HCT116 (cell line): ENCODE measurements at regions not wholly inside any gene's neighbourhood (a gene's known extent, or its start where the extent isn't known, plus 50 kb on each side); places are given as distances from the start of the nearest gene placed in this dataset.

Experiments
- ATAC-seq: fragments of 200-7000 bp; cut with Tn5 transposase; 2 replicates; pipeline ENCODE4 v1.9.1; 2020; ENCODE audit warnings: mild to moderate bottlenecking, moderate library complexity
- BruUV-seq: library from RNA; stranded (reverse); fragments of 400-500 nt; replicated peaks from 2 replicates; lab custom pipeline; 2021; lab: Mats Ljungman, UMichigan
- CTCF ChIA-PET: fragments of 300-600 bp; sonication (Branson Sonifier 250); formaldehyde crosslinking; loops from one replicate; lab custom pipeline; 2021; ENCODE audit warnings: antibody characterized with exemption; lab: Charles Lee
- POLR2A ChIA-PET: fragments of 300-600, 350-600 bp; sonication (Branson Sonifier 250); formaldehyde crosslinking; loops from one replicate; lab custom pipeline; 2021; ENCODE audit warnings: antibody characterized with exemption; lab: Charles Lee
- RAD21 ChIA-PET, 2 experiments: fragments of 300-600 bp; sonication (Branson Sonifier 250); formaldehyde crosslinking; loops; one replicate each; lab custom pipeline; 2023; ENCODE audit warnings: low total read pairs in 2 of 2; ENCODE audit not compliant: uncharacterized antibody in 2 of 2, unreplicated experiment in 2 of 2, low non-redundant PET in 1 of 2; lab: Charles Lee
- DNase-seq: peaks from one replicate; pipeline ENCODE4 v3.0.0-alpha.2; 2010; ENCODE audit warnings: low read depth, low spot score
- H2AFZ ChIP-seq: fragments of 200-600 bp; shearing (Covaris generic), sonication (generic); 2 replicates; pipeline ENCODE4 v1.6.1; 2017; ENCODE audit warnings: low read depth, mixed run types, mixed read lengths, antibody characterized with exemption, low read length; ENCODE audit not compliant: poor library complexity, severe bottlenecking
- H3K27ac ChIP-seq: 2 replicates; pipeline ENCODE4 v1.5.1; 2012; ENCODE audit warnings: low read depth, low read length
- H3K27me3 ChIP-seq: fragments of 200-600 bp; sonication (generic); 2 replicates; pipeline ENCODE4 v1.6.1; 2016; ENCODE audit warnings: mixed run types, low read length, mixed read lengths; ENCODE audit not compliant: insufficient read depth
- H3K36me3 ChIP-seq, 2 experiments: fragments of 200-500 bp in 1 of 2; fragments of 200-600 bp in 1 of 2; sonication (Bioruptor generic) in 1 of 2; sonication (generic) in 1 of 2; 2 replicates each; pipeline versions ENCODE4 v1.5.1 to v1.6.1; 2014 to 2016; ENCODE audit warnings: low read length in 2 of 2, inconsistent platforms in 1 of 2, mixed read lengths in 1 of 2, mixed run types in 1 of 2; ENCODE audit not compliant: insufficient read depth in 2 of 2, control insufficient read depth in 1 of 2
- H3K4me1 ChIP-seq, 2 experiments: fragments of 200-600 bp in 1 of 2; sonication (generic) in 1 of 2; 2 replicates each; pipeline versions ENCODE4 v1.5.1 to v1.6.1; 2012 to 2017; ENCODE audit warnings: low read length in 2 of 2, inconsistent platforms in 1 of 2, mild to moderate bottlenecking in 1 of 2, mixed read lengths in 1 of 2, mixed run types in 1 of 2, moderate library complexity in 1 of 2; ENCODE audit not compliant: insufficient read depth in 2 of 2, control insufficient read depth in 1 of 2
- H3K4me2 ChIP-seq: fragments of 200-600 bp; sonication (generic); 2 replicates; pipeline ENCODE4 v1.6.1; 2017; ENCODE audit warnings: mixed run types, low read length, mixed read lengths
- H3K4me3 ChIP-seq, 2 experiments: fragments of 200-600 bp in 1 of 2; sonication (generic) in 1 of 2; replicated peaks in 1 of 2; 2 replicates each; pipeline ENCODE4 v1.5.1; 2011 to 2016; ENCODE audit warnings: low read length in 2 of 2, control low read depth in 1 of 2, low read depth in 1 of 2, mild to moderate bottlenecking in 1 of 2, mixed read lengths in 1 of 2, mixed run types in 1 of 2
- H3K79me2 ChIP-seq: fragments of 200-600 bp; sonication (generic); 2 replicates; pipeline ENCODE4 v1.6.1; 2017; ENCODE audit warnings: mild to moderate bottlenecking, mixed run types, low read length, moderate library complexity, mixed read lengths; ENCODE audit not compliant: insufficient read depth
- H3K9ac ChIP-seq: fragments of 200-600 bp; sonication (generic); 2 replicates; pipeline ENCODE4 v1.6.1; 2016; ENCODE audit warnings: low read length, mixed read lengths
- H3K9me2 ChIP-seq: fragments of 200-600 bp; sonication (generic), shearing (Covaris generic); 2 replicates; pipeline ENCODE4 v1.6.1; 2017; ENCODE audit warnings: mixed run types, mild to moderate bottlenecking, moderate library complexity; ENCODE audit not compliant: insufficient read depth
- H3K9me3 ChIP-seq, 2 experiments: fragments of 200-500 bp in 1 of 2; fragments of 200-600 bp in 1 of 2; sonication (Bioruptor generic) in 1 of 2; sonication (generic) in 1 of 2; 2 replicates each; pipeline ENCODE4 v1.6.1; 2014 to 2017; ENCODE audit warnings: low read length in 2 of 2, mixed read lengths in 2 of 2, inconsistent platforms in 1 of 2, low read depth in 1 of 2, mild to moderate bottlenecking in 1 of 2, mixed run types in 1 of 2, moderate library complexity in 1 of 2; ENCODE audit not compliant: control insufficient read depth in 1 of 2, insufficient read depth in 1 of 2
- H4K20me1 ChIP-seq: fragments of 200-600 bp; sonication (generic), shearing (Covaris generic); 2 replicates; pipeline ENCODE4 v1.6.1; 2017; ENCODE audit warnings: mixed run types, mild to moderate bottlenecking, moderate library complexity; ENCODE audit not compliant: insufficient read depth
- CBX3 ChIP-seq: IDR thresholded peaks from 2 replicates; pipeline ENCODE4 v1.6.1; 2012; ENCODE audit warnings: low read depth
- CEBPB ChIP-seq: IDR thresholded peaks from 2 replicates; pipeline ENCODE4 v1.6.1; 2012; ENCODE audit warnings: low read depth
- CTCF ChIP-seq, 3 experiments: fragments of 200-600 bp in 1 of 3; sonication (generic) in 1 of 3; IDR thresholded peaks in 2 of 3; conservative IDR thresholded peaks in 1 of 3; 2 replicates each; pipeline ENCODE4 v1.5.1; 2012 to 2017; ENCODE audit warnings: low read depth in 2 of 3, low read length in 2 of 3, antibody characterized with exemption in 1 of 3, borderline replicate concordance in 1 of 3, control low read depth in 1 of 3, mild to moderate bottlenecking in 1 of 3, mixed read lengths in 1 of 3, mixed run types in 1 of 3, moderate library complexity in 1 of 3; ENCODE audit not compliant: insufficient read depth in 1 of 3
- ELF1 ChIP-seq: IDR thresholded peaks from 2 replicates; pipeline ENCODE4 v1.6.1; 2012; ENCODE audit warnings: low read depth, borderline replicate concordance
- EZH2 ChIP-seq: fragments of 200-600 bp; sonication (generic); IDR thresholded peaks from 2 replicates; pipeline ENCODE4 v1.6.1; 2017; ENCODE audit warnings: antibody characterized with exemption, mixed run types
- EZH2phosphoT487 ChIP-seq: fragments of 200-600 bp; IDR thresholded peaks from 2 replicates; pipeline ENCODE4 v1.6.1; 2018; ENCODE audit warnings: antibody characterized with exemption, borderline replicate concordance
- FOSL1 ChIP-seq: IDR thresholded peaks from 2 replicates; pipeline ENCODE4 v1.6.1; 2012; ENCODE audit warnings: low read depth
- JUND ChIP-seq: IDR thresholded peaks from 2 replicates; pipeline ENCODE4 v1.6.1; 2012
- MAX ChIP-seq: IDR thresholded peaks from 2 replicates; pipeline ENCODE4 v1.6.1; 2012
- POLR2A ChIP-seq: IDR thresholded peaks from 2 replicates; pipeline ENCODE4 v1.7.0; 2011; ENCODE audit warnings: borderline replicate concordance; ENCODE audit not compliant: insufficient read depth, insufficient read length; ENCODE audit errors: extremely low read depth
- POLR2AphosphoS5 ChIP-seq: IDR thresholded peaks from 2 replicates; pipeline ENCODE4 v1.6.1; 2011; ENCODE audit warnings: mild to moderate bottlenecking, low read depth, low read length, moderate library complexity
- REST ChIP-seq: IDR thresholded peaks from 2 replicates; pipeline ENCODE4 v1.6.1; 2012; ENCODE audit warnings: low read depth
- SIN3A ChIP-seq: IDR thresholded peaks from 2 replicates; pipeline ENCODE4 v1.6.1; 2012; ENCODE audit warnings: low read depth
- TCF7L2 ChIP-seq: IDR thresholded peaks from 2 replicates; pipeline ENCODE4 v1.7.0; 2011; ENCODE audit warnings: borderline replicate concordance, inconsistent platforms; ENCODE audit not compliant: insufficient read depth, insufficient read length; ENCODE audit errors: extremely low read depth
- ZNF274 ChIP-seq: fragments of 200-500 bp; sonication (Bioruptor generic); IDR thresholded peaks from 2 replicates; pipeline ENCODE4 v1.6.1; 2014; ENCODE audit warnings: mild to moderate bottlenecking, low read depth, low read length, inconsistent platforms
- intact Hi-C: fragments of 100-400 bp; cut with micrococcal nuclease; formaldehyde crosslinking; loops from 2 replicates; pipeline ENCODE4 v1.10.0; 2022

GRCh38 chr15:31179693-31180092 lies 78.2 kb upstream of the TRPM1 start:
- Histone ChIP-seq H3K79me2 (no peaks in the 10 kb centered on the region), H3K36me3 (no peaks in the 10 kb centered on the region), H3K4me2 (no peak overlapping the region), H3K27me3 (no peaks in the 10 kb centered on the region), H4K20me1 (no peaks in the 10 kb centered on the region), H3K4me3 (no peak overlapping the region), H3K9me2 (no peaks in the 10 kb centered on the region), H2AFZ (no peak overlapping the region), H3K9me3 (no peaks in the 10 kb centered on the region), H3K27ac (no peak overlapping the region), H3K9ac (no peak overlapping the region), H3K4me1 (no peaks in the 10 kb centered on the region)
- TF ChIP-seq CTCF (IDR thresholded peaks at IDR 0.05 in 2 of 3, conservative IDR thresholded peaks at IDR 0.05 in 1 of 3; ENCODE audit: borderline replicate concordance in 1 of 3, insufficient read depth in 1 of 3, low read depth in 2 of 3, low read length in 2 of 3) = peak in 1 of 3 experiments; percentile 18; a peak in 2 of 6 replicates
- no peak for TF ChIP-seq POLR2AphosphoS5
- intact Hi-C loops = no loop called here
- RAD21 ChIA-PET = no interaction called here
- CTCF ChIA-PET = no interaction called here
- ATAC-seq (peak; percentile 64), DNase-seq (no peak)
- POLR2A ChIA-PET = no interaction called here
- no TSS peak for BruUV-seq

GRCh38 chr15:31193291-31193690 lies 91.8 kb upstream of the TRPM1 start:
- ATAC-seq (no peak), DNase-seq (no peak)
- ChIA-PET POLR2A (no interaction called here), CTCF (no interaction called here), RAD21 (no interaction called here)
- Histone ChIP-seq H3K27ac (no peak overlapping the region), H3K27me3 (no peaks in the 10 kb centered on the region), H3K4me3 (no peak overlapping the region), H3K4me1 (no peaks in the 10 kb centered on the region), H3K9ac (no peak overlapping the region), H3K4me2 (no peak overlapping the region), H2AFZ (no peak overlapping the region), H3K79me2 (no peaks in the 10 kb centered on the region), H4K20me1 (no peaks in the 10 kb centered on the region), H3K36me3 (no peaks in the 10 kb centered on the region), H3K9me2 (no peaks in the 10 kb centered on the region), H3K9me3 (no peaks in the 10 kb centered on the region)
- no TSS peak for BruUV-seq
- intact Hi-C loops = loop anchor here (10.0 kb wide), 2 partner anchors 298 to 528 kb away; no protein-coding TSS in a partner anchor
- no peak for TF ChIP-seq SIN3A
- no peak for TF ChIP-seq REST
- no peak for TF ChIP-seq CBX3
- no peak for TF ChIP-seq MAX
- no peak for TF ChIP-seq ZNF274
- TF ChIP-seq EZH2 = no peak
- no peak for TF ChIP-seq TCF7L2
- TF ChIP-seq POLR2A = no peak
- TF ChIP-seq JUND = no peak
- TF ChIP-seq CEBPB = no peak
- no peak for TF ChIP-seq EZH2phosphoT487
- TF ChIP-seq ELF1 = no peak
- no peak for TF ChIP-seq FOSL1
